BE2C (cell line): ENCODE measurements at regions not wholly inside any gene's neighbourhood (a gene's known extent, or its start where the extent isn't known, plus 50 kb on each side); places are given as distances from the start of the nearest gene placed in this dataset.

Source experiments
- DNase-seq: peaks from one replicate; pipeline ENCODE4 v3.0.0-alpha.2; 2020
- H3K27me3 ChIP-seq: fragments of 250-450 bp; sonication (Bioruptor Pico); 2 replicates; pipeline ENCODE4 v1.5.1; 2020; ENCODE audit warnings: mild to moderate bottlenecking
- H3K36me3 ChIP-seq: fragments of 250-450 bp; sonication (Bioruptor Pico); 2 replicates; pipeline ENCODE4 v1.5.1; 2020; ENCODE audit warnings: mild to moderate bottlenecking
- H3K4me1 ChIP-seq: fragments of 250-450 bp; sonication (Bioruptor Pico); 2 replicates; pipeline ENCODE4 v1.5.1; 2020
- H3K4me3 ChIP-seq: 2 replicates; pipeline ENCODE4 v1.5.1; 2011; ENCODE audit warnings: low read depth, low read length
- H3K9me3 ChIP-seq: fragments of 250-450 bp; sonication (Bioruptor Pico); 2 replicates; pipeline ENCODE4 v1.5.1; 2020
- TF ChIP-seq, protein P1 (sequence below): IDR thresholded peaks from 2 replicates; pipeline ENCODE4 v1.5.1; 2012; ENCODE audit warnings: mild to moderate bottlenecking, low read depth, low read length

DNA sequence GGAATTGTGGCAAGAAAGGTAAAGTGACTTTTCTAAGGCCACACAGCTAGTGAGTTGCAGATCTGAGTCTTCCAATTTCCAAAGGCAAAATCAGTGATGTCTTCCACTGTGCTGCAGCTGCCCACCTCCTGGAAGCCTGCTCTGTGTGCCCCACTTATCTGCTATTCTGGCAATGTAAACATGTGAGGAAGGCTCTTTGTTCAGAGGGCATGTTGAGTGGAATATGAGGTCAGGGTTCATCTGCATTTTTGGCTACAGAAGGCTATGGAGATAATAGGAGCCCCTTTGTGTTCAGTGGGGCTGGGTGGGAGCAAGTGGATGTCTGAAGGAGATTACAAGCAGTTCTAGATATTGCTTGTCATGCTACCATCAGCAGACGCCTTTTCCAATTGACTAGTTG lies 396.2 kb downstream of the BUD13 start:
- H3K4me3 ChIP-seq, result no peak overlapping the region
- peaks cover 31% of the 10 kb centered on the region for H3K4me1 ChIP-seq
- H3K27me3 ChIP-seq, result no peaks in the 10 kb centered on the region
- no peaks in the 10 kb centered on the region for H3K36me3 ChIP-seq
- DNase-seq, result peak; percentile 36
- TF ChIP-seq, protein P1, sequence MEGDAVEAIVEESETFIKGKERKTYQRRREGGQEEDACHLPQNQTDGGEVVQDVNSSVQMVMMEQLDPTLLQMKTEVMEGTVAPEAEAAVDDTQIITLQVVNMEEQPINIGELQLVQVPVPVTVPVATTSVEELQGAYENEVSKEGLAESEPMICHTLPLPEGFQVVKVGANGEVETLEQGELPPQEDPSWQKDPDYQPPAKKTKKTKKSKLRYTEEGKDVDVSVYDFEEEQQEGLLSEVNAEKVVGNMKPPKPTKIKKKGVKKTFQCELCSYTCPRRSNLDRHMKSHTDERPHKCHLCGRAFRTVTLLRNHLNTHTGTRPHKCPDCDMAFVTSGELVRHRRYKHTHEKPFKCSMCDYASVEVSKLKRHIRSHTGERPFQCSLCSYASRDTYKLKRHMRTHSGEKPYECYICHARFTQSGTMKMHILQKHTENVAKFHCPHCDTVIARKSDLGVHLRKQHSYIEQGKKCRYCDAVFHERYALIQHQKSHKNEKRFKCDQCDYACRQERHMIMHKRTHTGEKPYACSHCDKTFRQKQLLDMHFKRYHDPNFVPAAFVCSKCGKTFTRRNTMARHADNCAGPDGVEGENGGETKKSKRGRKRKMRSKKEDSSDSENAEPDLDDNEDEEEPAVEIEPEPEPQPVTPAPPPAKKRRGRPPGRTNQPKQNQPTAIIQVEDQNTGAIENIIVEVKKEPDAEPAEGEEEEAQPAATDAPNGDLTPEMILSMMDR, result no peak
- H3K9me3 ChIP-seq, result no peaks in the 10 kb centered on the region

GRCh38 chr11:116376054-116376453 lies 396.7 kb downstream of the BUD13 start:
- H3K9me3 ChIP-seq, result no peaks in the 10 kb centered on the region
- TF ChIP-seq, protein P1, result no peak

GRCh38 chr11:116375221-116375620 lies 397.6 kb downstream of the BUD13 start:
- no peak overlapping the region for H3K4me3 ChIP-seq

More at GRCh38 chr11:116376054-116376453, 396.7 kb downstream of the BUD13 start:
- Histone ChIP-seq H3K27me3 (no peaks in the 10 kb centered on the region), H3K4me3 (no peak overlapping the region), H3K4me1 (peaks cover 31% of the 10 kb centered on the region), H3K36me3 (no peaks in the 10 kb centered on the region)
- DNase-seq, result no peak

DNA sequence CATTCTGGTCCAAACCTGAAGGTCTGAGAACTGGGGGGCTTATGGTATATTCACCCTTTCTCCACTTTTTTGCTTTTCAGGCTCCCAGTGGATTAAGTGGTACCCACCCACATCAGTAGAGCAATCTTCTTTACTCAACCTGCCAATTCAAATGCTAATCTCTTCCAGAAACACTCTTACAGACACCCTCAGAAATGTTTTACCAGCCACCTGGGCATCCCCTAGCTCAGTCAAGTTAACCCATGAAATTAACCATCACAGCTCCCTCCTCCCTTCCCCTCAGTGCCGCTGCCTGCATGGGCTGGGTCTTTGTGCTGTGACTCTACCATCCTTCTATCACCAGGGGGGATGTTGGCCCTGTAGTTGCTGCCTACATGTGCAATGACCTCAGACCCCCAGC lies 398.7 kb downstream of the BUD13 start:
- no peak for DNase-seq

More at GRCh38 chr11:116375221-116375620, 397.6 kb downstream of the BUD13 start:
- Histone ChIP-seq H3K9me3 (no peaks in the 10 kb centered on the region), H3K36me3 (no peaks in the 10 kb centered on the region), H3K27me3 (no peaks in the 10 kb centered on the region), H3K4me1 (peaks cover 37% of the 10 kb centered on the region)
- no peak for DNase-seq
- TF ChIP-seq, protein P1, result peak; percentile 55

DNA sequence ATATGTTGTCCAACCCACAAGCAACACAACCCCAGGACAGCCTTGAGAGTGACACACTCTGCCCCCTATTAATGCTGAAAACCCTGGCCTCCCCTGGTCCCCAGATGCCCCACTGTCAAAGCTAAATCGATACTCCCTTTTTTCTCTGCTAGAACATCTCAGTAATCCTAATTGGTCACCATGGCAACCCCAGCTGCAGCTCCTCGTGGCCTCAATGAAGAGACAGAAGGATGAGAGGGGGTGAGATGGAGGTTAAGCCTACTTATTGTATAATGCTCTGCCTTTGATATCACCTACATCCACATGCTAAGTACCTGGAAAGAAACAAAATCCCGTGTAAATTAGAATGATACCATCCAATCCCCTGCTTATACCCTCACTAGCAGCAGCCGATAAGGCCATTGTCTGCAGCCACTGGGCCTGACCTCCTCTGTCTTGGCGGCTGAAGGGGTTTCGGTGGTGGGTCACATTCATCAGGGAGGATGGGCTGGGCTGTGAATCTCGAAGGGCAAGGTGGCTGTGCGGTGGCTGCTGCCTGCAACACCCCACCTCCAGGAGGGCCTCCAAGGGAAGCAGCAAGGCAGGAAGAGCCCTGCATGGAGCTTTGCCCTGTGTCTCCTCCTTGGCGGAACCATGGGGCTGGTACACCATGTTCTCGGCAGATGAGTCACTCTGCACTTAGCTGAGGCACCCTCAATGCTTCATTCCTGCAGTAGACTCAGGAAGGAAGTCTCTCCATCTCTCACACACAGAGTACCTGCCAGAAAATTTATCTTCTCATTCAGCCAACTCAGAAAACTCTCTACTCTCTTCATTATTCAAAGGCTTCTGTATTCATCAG lies 399.5 kb downstream of the BUD13 start:
- TF ChIP-seq, protein P1, result no peak
- peak; percentile 17 for DNase-seq
- H3K9me3 ChIP-seq, result no peaks in the 10 kb centered on the region
- H3K4me3 ChIP-seq, result no peak overlapping the region
- H3K4me1 ChIP-seq, result peaks cover 37% of the 10 kb centered on the region
- H3K27me3 ChIP-seq, result no peaks in the 10 kb centered on the region
- no peaks in the 10 kb centered on the region for H3K36me3 ChIP-seq

More for the DNA sequence above, 398.7 kb downstream of the BUD13 start:
- Histone ChIP-seq H3K4me1 (peaks cover 37% of the 10 kb centered on the region), H3K27me3 (no peaks in the 10 kb centered on the region), H3K36me3 (no peaks in the 10 kb centered on the region), H3K9me3 (no peaks in the 10 kb centered on the region), H3K4me3 (no peak overlapping the region)
- TF ChIP-seq, protein P1, result no peak

- TF ChIP-seq, protein P1, result no peak
- H3K4me3 ChIP-seq, result no peak overlapping the region
- no peaks in the 10 kb centered on the region for H3K9me3 ChIP-seq
- DNase-seq, result peak; percentile 68
- H3K36me3 ChIP-seq, result no peaks in the 10 kb centered on the region
- H3K27me3 ChIP-seq, result no peaks in the 10 kb centered on the region
- peaks cover 25% of the 10 kb centered on the region for H3K4me1 ChIP-seq
Measured at GRCh38 chr11:116371146-116371545, 401.6 kb downstream of the BUD13 start.
